H9 (cell line): ENCODE measurements at regions not wholly inside any gene's neighbourhood (a gene's known extent, or its start where the extent isn't known, plus 50 kb on each side); places are given as distances from the start of the nearest gene placed in this dataset.

Experiments
- DNase-seq: peaks from one replicate; pipeline ENCODE4 v3.0.0-alpha.2; 2017
- H2AFZ ChIP-seq: one replicate; pipeline ENCODE4 v1.6.1; 2013; ENCODE audit warnings: mild to moderate bottlenecking, low read length, control low read depth, moderate library complexity
- H2AK5ac ChIP-seq: 2 replicates; pipeline ENCODE4 v1.6.1; 2013; ENCODE audit warnings: low read length, control low read depth, mixed read lengths; ENCODE audit not compliant: insufficient read length
- H2BK120ac ChIP-seq: one replicate; pipeline ENCODE4 v1.6.1; 2013; ENCODE audit warnings: low read depth, mild to moderate bottlenecking, low read length, control low read depth, inconsistent platforms; ENCODE audit not compliant: poor library complexity, severe bottlenecking
- H2BK12ac ChIP-seq: 2 replicates; pipeline ENCODE4 v1.6.1; 2013; ENCODE audit warnings: low read length, control low read depth, mixed read lengths, low read depth; ENCODE audit not compliant: insufficient read length
- H2BK15ac ChIP-seq: 2 replicates; pipeline ENCODE4 v1.6.1; 2013; ENCODE audit warnings: low read depth, low read length, control low read depth
- H2BK20ac ChIP-seq: one replicate; pipeline ENCODE4 v1.6.1; 2013; ENCODE audit warnings: low read depth, mild to moderate bottlenecking, low read length, control low read depth, inconsistent platforms; ENCODE audit not compliant: poor library complexity, severe bottlenecking
- H2BK5ac ChIP-seq: 2 replicates; pipeline ENCODE4 v1.6.1; 2013; ENCODE audit warnings: low read length, control low read depth, mixed read lengths; ENCODE audit not compliant: insufficient read length
- H3K14ac ChIP-seq: 2 replicates; pipeline ENCODE4 v1.6.1; 2013; ENCODE audit warnings: low read length, control low read depth; ENCODE audit not compliant: insufficient read depth
- H3K18ac ChIP-seq: 2 replicates; pipeline ENCODE4 v1.6.1; 2013; ENCODE audit warnings: low read depth, mild to moderate bottlenecking, mixed read lengths, low read length, control low read depth; ENCODE audit not compliant: insufficient read length
- H3K23ac ChIP-seq: 2 replicates; pipeline ENCODE4 v1.6.1; 2013; ENCODE audit warnings: low read length, control low read depth, mixed read lengths, low read depth; ENCODE audit not compliant: insufficient read length
- H3K23me2 ChIP-seq: 2 replicates; pipeline ENCODE4 v1.6.1; 2013; ENCODE audit warnings: low read depth, mild to moderate bottlenecking, mixed read lengths, low read length, control low read depth; ENCODE audit not compliant: insufficient read length, poor library complexity, severe bottlenecking
- H3K27ac ChIP-seq: 2 replicates; pipeline ENCODE4 v1.5.1; 2013; ENCODE audit warnings: low read length, control low read depth, mixed read lengths, low read depth; ENCODE audit not compliant: insufficient read length
- H3K27me3 ChIP-seq: 2 replicates; pipeline ENCODE4 v1.6.1; 2013; ENCODE audit warnings: low read length, control low read depth, inconsistent platforms; ENCODE audit not compliant: insufficient read depth
- H3K4ac ChIP-seq: 2 replicates; pipeline ENCODE4 v1.6.1; 2013; ENCODE audit warnings: low read depth, mild to moderate bottlenecking, control low read depth, inconsistent platforms, low read length, moderate library complexity
- H3K4me1 ChIP-seq: 2 replicates; pipeline ENCODE4 v1.6.1; 2013; ENCODE audit warnings: low read length, control low read depth, inconsistent platforms; ENCODE audit not compliant: insufficient read depth
- H3K4me2 ChIP-seq: 2 replicates; pipeline ENCODE4 v1.6.1; 2013; ENCODE audit warnings: low read length, control low read depth, mixed read lengths; ENCODE audit not compliant: insufficient read length, insufficient read depth
- H3K56ac ChIP-seq: 2 replicates; pipeline ENCODE4 v1.6.1; 2013; ENCODE audit warnings: low read depth, mild to moderate bottlenecking, mixed read lengths, low read length, control low read depth; ENCODE audit not compliant: insufficient read length
- H3K79me1 ChIP-seq: 2 replicates; pipeline ENCODE4 v1.6.1; 2013; ENCODE audit warnings: low read depth, mild to moderate bottlenecking, moderate library complexity, low read length, control low read depth, inconsistent platforms; ENCODE audit not compliant: insufficient read depth, poor library complexity, severe bottlenecking
- H3K79me2 ChIP-seq: 2 replicates; pipeline ENCODE4 v1.6.1; 2013; ENCODE audit warnings: low read length, control low read depth, inconsistent platforms; ENCODE audit not compliant: insufficient read depth
- H3K9ac ChIP-seq: 2 replicates; pipeline ENCODE4 v1.6.1; 2013; ENCODE audit warnings: low read length, control low read depth, mixed read lengths; ENCODE audit not compliant: insufficient read length; ENCODE audit errors: extremely low read depth
- H3K9me3 ChIP-seq: one replicate; pipeline ENCODE4 v1.6.1; 2013; ENCODE audit warnings: low read depth, low read length, inconsistent platforms; ENCODE audit not compliant: control insufficient read depth
- H3T11ph ChIP-seq: one replicate; pipeline ENCODE4 v1.6.1; 2013; ENCODE audit warnings: mild to moderate bottlenecking, low read length, control low read depth, inconsistent platforms
- H4K20me1 ChIP-seq: one replicate; pipeline ENCODE4 v1.6.1; 2013; ENCODE audit not compliant: control insufficient read depth, insufficient read length, insufficient read depth
- H4K5ac ChIP-seq: 2 replicates; pipeline ENCODE4 v1.6.1; 2013; ENCODE audit warnings: low read depth, mild to moderate bottlenecking, mixed read lengths, low read length, control low read depth; ENCODE audit not compliant: insufficient read length
- H4K8ac ChIP-seq: replicated peaks from 2 replicates; pipeline ENCODE4 v1.6.1; 2013; ENCODE audit warnings: low read length, control low read depth, mixed read lengths, low read depth; ENCODE audit not compliant: insufficient read length
- H4K91ac ChIP-seq: 2 replicates; pipeline ENCODE4 v1.6.1; 2013; ENCODE audit warnings: low read depth, mild to moderate bottlenecking, moderate library complexity, mixed read lengths, low read length, control low read depth; ENCODE audit not compliant: insufficient read length
- H3K27ac Mint-ChIP-seq, 3 experiments: 2 replicates in 2 of 3; 3 replicates in 1 of 3; pipeline ENCODE4 v1.8.0; 2020 to 2021; ENCODE audit warnings: mixed read lengths in 3 of 3, mild to moderate bottlenecking in 1 of 3, moderate library complexity in 1 of 3
- H3K27me3 Mint-ChIP-seq: 2 replicates; pipeline ENCODE4 v1.8.0; 2021; ENCODE audit warnings: low read depth, mild to moderate bottlenecking, moderate library complexity, mixed read lengths
- H3K36me3 Mint-ChIP-seq, 3 experiments: 2 replicates in 2 of 3; 3 replicates in 1 of 3; pipeline ENCODE4 v1.8.0; 2020 to 2021; ENCODE audit warnings: low read depth in 3 of 3, mixed read lengths in 3 of 3; ENCODE audit not compliant: insufficient read depth in 1 of 3
- H3K4me1 Mint-ChIP-seq, 2 experiments: 2 replicates each; pipeline ENCODE4 v1.8.0; 2020; ENCODE audit warnings: mixed read lengths in 2 of 2
- H3K4me3 Mint-ChIP-seq, 2 experiments: 2 replicates in 1 of 2; 3 replicates in 1 of 2; pipeline ENCODE4 v1.8.0; 2020 to 2021; ENCODE audit warnings: mild to moderate bottlenecking in 2 of 2, mixed read lengths in 2 of 2, moderate library complexity in 1 of 2
- H3K9me3 Mint-ChIP-seq, 2 experiments: 2 replicates in 1 of 2; 3 replicates in 1 of 2; pipeline ENCODE4 v1.8.0; 2020; ENCODE audit warnings: mild to moderate bottlenecking in 2 of 2, mixed read lengths in 2 of 2, moderate library complexity in 1 of 2
- WGBS: extraction: QIAGEN DNeasy Blood & Tissue Kit; methylation state at CpG from one replicate; pipeline ENCODE4 v1.1.7; 2013; ENCODE audit warnings: missing lambda C conversion rate, low lambda C conversion rate, mixed read lengths; ENCODE audit not compliant: insufficient read length; ENCODE audit errors: extremely low coverage; 5-methylcytosine and 5-hydroxymethylcytosine counted together
- TF ChIP-seq, protein P1 (sequence below): fragments of 200-600 bp; sonication (generic); conservative IDR thresholded peaks from 3 replicates; pipeline ENCODE4 v1.8.0; 2021; ENCODE audit warnings: antibody characterized with exemption, mild to moderate bottlenecking

DNA sequence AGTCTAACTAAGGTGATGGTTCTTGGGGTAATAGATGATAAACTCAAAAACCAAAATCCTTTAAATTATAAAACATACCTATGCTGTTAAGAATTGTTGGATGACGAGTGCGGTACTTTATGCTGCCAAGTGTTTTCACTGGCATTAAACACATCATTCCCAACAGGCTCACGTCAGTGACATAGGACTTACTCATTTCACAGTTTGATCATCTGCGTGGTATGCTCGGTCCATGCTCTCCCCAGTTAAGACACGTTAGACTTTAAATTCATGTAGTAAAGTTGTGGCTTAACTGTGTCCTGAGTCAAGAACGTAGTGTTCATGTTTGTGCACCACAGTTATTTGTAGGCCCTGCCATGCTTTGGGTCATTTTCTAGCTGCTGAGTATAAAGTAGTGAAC is 125.6 kb upstream of the MYT1L start:
- no peaks in the 10 kb centered on the region for H3K27me3 ChIP-seq
- DNase-seq, result no peak
- no peak overlapping the region for H2BK5ac ChIP-seq
- no peak overlapping the region for H3K23ac ChIP-seq
- H3K4me1 Mint-ChIP-seq, result peaks cover 11 to 13% of the 10 kb centered on the region in 2 experiments
- no peak overlapping the region for H3K4ac ChIP-seq
- no peak overlapping the region for H2BK12ac ChIP-seq
- no peak overlapping the region for H3T11ph ChIP-seq
- no peak overlapping the region for H3K14ac ChIP-seq
- H3K27me3 Mint-ChIP-seq, result no peaks in the 10 kb centered on the region; the same call in 1 of the 2 replicates
- peaks cover 0 to 1% (median 0%) of the 10 kb centered on the region in 3 experiments; a peak in 1 of 7 replicates for H3K36me3 Mint-ChIP-seq
- no peak overlapping the region for H2BK20ac ChIP-seq
- H2AK5ac ChIP-seq, result no peak overlapping the region
- no peak overlapping the region for H2BK15ac ChIP-seq
- no peak overlapping the region for H2BK120ac ChIP-seq
- no peaks in the 10 kb centered on the region for H4K20me1 ChIP-seq
- no peak overlapping the region for H4K8ac ChIP-seq
- H3K79me2 ChIP-seq, result no peaks in the 10 kb centered on the region
- H3K4me1 ChIP-seq, result peaks cover 2% of the 10 kb centered on the region; the same call in 1 of the 2 replicates
- no peak overlapping the region for H3K27ac ChIP-seq
- TF ChIP-seq, protein P1, sequence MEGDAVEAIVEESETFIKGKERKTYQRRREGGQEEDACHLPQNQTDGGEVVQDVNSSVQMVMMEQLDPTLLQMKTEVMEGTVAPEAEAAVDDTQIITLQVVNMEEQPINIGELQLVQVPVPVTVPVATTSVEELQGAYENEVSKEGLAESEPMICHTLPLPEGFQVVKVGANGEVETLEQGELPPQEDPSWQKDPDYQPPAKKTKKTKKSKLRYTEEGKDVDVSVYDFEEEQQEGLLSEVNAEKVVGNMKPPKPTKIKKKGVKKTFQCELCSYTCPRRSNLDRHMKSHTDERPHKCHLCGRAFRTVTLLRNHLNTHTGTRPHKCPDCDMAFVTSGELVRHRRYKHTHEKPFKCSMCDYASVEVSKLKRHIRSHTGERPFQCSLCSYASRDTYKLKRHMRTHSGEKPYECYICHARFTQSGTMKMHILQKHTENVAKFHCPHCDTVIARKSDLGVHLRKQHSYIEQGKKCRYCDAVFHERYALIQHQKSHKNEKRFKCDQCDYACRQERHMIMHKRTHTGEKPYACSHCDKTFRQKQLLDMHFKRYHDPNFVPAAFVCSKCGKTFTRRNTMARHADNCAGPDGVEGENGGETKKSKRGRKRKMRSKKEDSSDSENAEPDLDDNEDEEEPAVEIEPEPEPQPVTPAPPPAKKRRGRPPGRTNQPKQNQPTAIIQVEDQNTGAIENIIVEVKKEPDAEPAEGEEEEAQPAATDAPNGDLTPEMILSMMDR, result no peak
- H3K9me3 Mint-ChIP-seq, result peaks cover 3% of the 10 kb centered on the region in 2 experiments; a peak in 2 of 5 replicates
- WGBS, result no CpG with 5 or more reads among the region's 7 CpGs
- H3K56ac ChIP-seq, result no peak overlapping the region
- H3K18ac ChIP-seq, result no peak overlapping the region
- no peak overlapping the region for H2AFZ ChIP-seq
- H3K9ac ChIP-seq, result no peak overlapping the region
- H4K5ac ChIP-seq, result no peak overlapping the region
- no peak overlapping the region for H3K27ac Mint-ChIP-seq
- no peak overlapping the region for H3K4me2 ChIP-seq
- no peak overlapping the region for H3K4me3 Mint-ChIP-seq
- H4K91ac ChIP-seq, result no peak overlapping the region
- H3K79me1 ChIP-seq, result no peaks in the 10 kb centered on the region
- H3K9me3 ChIP-seq, result no peaks in the 10 kb centered on the region
- H3K23me2 ChIP-seq, result no peaks in the 10 kb centered on the region
